ENCODE measurements at regions not wholly inside any gene's neighbourhood (a gene's known extent, or its start where the extent isn't known, plus 50 kb on each side); places are given as distances from the start of the nearest gene placed in this dataset.

GRCh38 chr2:181294979-181295378 is 162.2 kb upstream of the ITGA4 start:
- no peak overlapping the region for H3K4me3 ChIP-seq
- intact Hi-C loops (cut with DNase I; ENCODE audit: low total_unique reads): no loop called here
- H3K9me3 ChIP-seq: peaks cover 5 to 17% of the 10 kb centered on the region in 2 donors
- H3K36me3 ChIP-seq: no peaks in the 10 kb centered on the region
- no peaks in the 10 kb centered on the region for H3K4me1 ChIP-seq
- no peaks in the 10 kb centered on the region for H3K27me3 ChIP-seq
- DNase-seq (ENCODE audit: low spot score in 2 of 2): no peak
- H3K27ac ChIP-seq: no peak overlapping the region
- TF ChIP-seq POLR2AphosphoS5 (IDR thresholded peaks at IDR 0.05): no peak
- no peak for TF ChIP-seq CTCF (IDR thresholded peaks at IDR 0.05)
- no peak for TF ChIP-seq POLR2A (IDR thresholded peaks at IDR 0.05)

- DNase-seq (ENCODE audit: low spot score in 2 of 2): no peak
- no peaks in the 10 kb centered on the region for H3K36me3 ChIP-seq
- no peaks in the 10 kb centered on the region for H3K4me1 ChIP-seq
- no peak overlapping the region for H3K4me3 ChIP-seq
- H3K9me3 ChIP-seq: peaks cover 0 to 6% of the 10 kb centered on the region in 2 donors
- no peak overlapping the region for H3K27ac ChIP-seq
- intact Hi-C loops (cut with DNase I; ENCODE audit: low total_unique reads): no loop called here
- TF ChIP-seq POLR2A (IDR thresholded peaks at IDR 0.05) (no peak), CTCF (IDR thresholded peaks at IDR 0.05) (no peak), POLR2AphosphoS5 (IDR thresholded peaks at IDR 0.05) (no peak)
- H3K27me3 ChIP-seq: no peaks in the 10 kb centered on the region
Measured at GRCh38 chr2:181300600-181301291, 156.4 kb upstream of the ITGA4 start.

- Histone ChIP-seq H3K27me3 (no peaks in the 10 kb centered on the region), H3K27ac (no peak overlapping the region), H3K9me3 (no peaks in the 10 kb centered on the region), H3K36me3 (no peaks in the 10 kb centered on the region), H3K4me1 (no peaks in the 10 kb centered on the region), H3K4me3 (no peak overlapping the region)
- intact Hi-C loops (cut with DNase I; ENCODE audit: low total_unique reads): no loop called here
- DNase-seq (ENCODE audit: low spot score in 2 of 2): no peak
- TF ChIP-seq CTCF (IDR thresholded peaks at IDR 0.05) (no peak), POLR2AphosphoS5 (IDR thresholded peaks at IDR 0.05) (no peak), POLR2A (IDR thresholded peaks at IDR 0.05) (no peak)
Measured at GRCh38 chr2:181304011-181304844, 153.0 kb upstream of the ITGA4 start.

GRCh38 chr2:181305301-181306123 is 151.7 kb upstream of the ITGA4 start:
- no peak overlapping the region for H3K27ac ChIP-seq
- H3K9me3 ChIP-seq: no peaks in the 10 kb centered on the region
- no peak for TF ChIP-seq CTCF (IDR thresholded peaks at IDR 0.05)
- no peak for TF ChIP-seq POLR2AphosphoS5 (IDR thresholded peaks at IDR 0.05)
- TF ChIP-seq POLR2A (IDR thresholded peaks at IDR 0.05): no peak
- no peak for DNase-seq (ENCODE audit: low spot score in 2 of 2)
- no peak overlapping the region for H3K4me3 ChIP-seq
- intact Hi-C loops (cut with DNase I; ENCODE audit: low total_unique reads): no loop called here
- no peaks in the 10 kb centered on the region for H3K27me3 ChIP-seq
- no peaks in the 10 kb centered on the region for H3K4me1 ChIP-seq
- no peaks in the 10 kb centered on the region for H3K36me3 ChIP-seq

Measured in breast epithelium (tissue), 4 donors.